Cardiac fibroblast (primary cell): ENCODE measurements at regions not wholly inside any gene's neighbourhood (a gene's known extent, or its start where the extent isn't known, plus 50 kb on each side); places are given as distances from the start of the nearest gene placed in this dataset.
"Not testable (repeated sequence)": the region's sequence is repeated elsewhere in the genome, so short reads cannot be mapped to it uniquely, and the experiment has no call there.

Experiments used
- DNase-seq, 2 donors: peaks; one replicate each; pipeline versions ENCODE4 v3.0.0 to v3.0.0-alpha.2; 2010; ENCODE audit warnings: low read depth in 2 of 2
- H3K4me3 ChIP-seq, 2 donors: replicated peaks in 1 of 2; 1 replicate in 1 of 2; 2 replicates in 1 of 2; pipeline ENCODE4 v1.5.1; 2011; ENCODE audit warnings: low read depth in 2 of 2, low read length in 2 of 2, mild to moderate bottlenecking in 2 of 2, moderate library complexity in 1 of 2
- CTCF ChIP-seq: IDR thresholded peaks from one replicate; pipeline ENCODE4 v1.5.1; 2011; ENCODE audit warnings: low read depth, mild to moderate bottlenecking, low read length, inconsistent platforms

- no peak overlapping the region for H3K4me3 ChIP-seq
- no peak for TF ChIP-seq CTCF
- no peak for DNase-seq
Measured at GRCh38 chr17:37859451-37859850, 64.8 kb upstream of the TBC1D3K start.

- H3K4me3 ChIP-seq, DNase-seq: not testable (repeated sequence)
Measured at GRCh38 chr17:37858391-37858790, 65.8 kb upstream of the TBC1D3K start.

DNA sequence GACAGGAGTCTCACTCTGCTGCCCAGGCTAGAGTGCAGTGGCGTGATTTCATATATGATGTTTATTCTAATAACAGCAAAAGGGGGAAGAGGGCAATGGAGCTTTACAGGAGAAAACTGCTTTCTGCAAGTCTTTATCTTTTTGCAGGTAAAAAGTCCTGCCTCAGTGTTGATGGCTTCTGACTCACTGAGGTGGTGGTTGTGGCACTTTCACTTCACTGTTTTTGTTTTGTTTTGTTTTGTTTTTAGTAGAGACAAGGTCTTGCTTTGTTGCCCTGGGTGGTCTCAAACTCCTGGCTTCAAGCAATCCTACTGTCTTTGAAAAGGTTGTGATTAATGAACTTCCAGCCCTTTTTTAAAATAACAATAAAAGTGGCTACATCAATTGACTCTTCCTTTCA is 68.0 kb upstream of the TBC1D3K start:
- TF ChIP-seq CTCF, result no peak
- H3K4me3 ChIP-seq, result no peak overlapping the region
- no peak for DNase-seq

DNA sequence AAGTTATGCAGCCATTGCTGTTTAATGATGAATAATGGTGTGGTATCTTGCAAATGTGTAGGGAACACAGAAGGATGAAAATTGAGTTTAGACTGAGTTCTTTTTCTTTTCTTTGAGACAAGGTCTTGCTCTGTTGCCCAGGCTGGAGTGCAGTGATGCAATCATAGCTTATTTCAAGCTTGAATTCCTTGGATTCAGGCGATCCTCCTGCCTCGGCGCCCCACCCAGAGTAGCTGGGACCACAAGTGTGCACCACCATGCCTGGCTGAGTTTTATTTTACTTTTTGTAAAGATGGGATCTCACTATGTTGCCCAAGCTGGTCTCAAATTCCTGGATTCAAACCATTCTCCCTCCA is 74.6 kb upstream of the TBC1D3K start:
- no peak for TF ChIP-seq CTCF
- H3K4me3 ChIP-seq, result no peak overlapping the region

DNA sequence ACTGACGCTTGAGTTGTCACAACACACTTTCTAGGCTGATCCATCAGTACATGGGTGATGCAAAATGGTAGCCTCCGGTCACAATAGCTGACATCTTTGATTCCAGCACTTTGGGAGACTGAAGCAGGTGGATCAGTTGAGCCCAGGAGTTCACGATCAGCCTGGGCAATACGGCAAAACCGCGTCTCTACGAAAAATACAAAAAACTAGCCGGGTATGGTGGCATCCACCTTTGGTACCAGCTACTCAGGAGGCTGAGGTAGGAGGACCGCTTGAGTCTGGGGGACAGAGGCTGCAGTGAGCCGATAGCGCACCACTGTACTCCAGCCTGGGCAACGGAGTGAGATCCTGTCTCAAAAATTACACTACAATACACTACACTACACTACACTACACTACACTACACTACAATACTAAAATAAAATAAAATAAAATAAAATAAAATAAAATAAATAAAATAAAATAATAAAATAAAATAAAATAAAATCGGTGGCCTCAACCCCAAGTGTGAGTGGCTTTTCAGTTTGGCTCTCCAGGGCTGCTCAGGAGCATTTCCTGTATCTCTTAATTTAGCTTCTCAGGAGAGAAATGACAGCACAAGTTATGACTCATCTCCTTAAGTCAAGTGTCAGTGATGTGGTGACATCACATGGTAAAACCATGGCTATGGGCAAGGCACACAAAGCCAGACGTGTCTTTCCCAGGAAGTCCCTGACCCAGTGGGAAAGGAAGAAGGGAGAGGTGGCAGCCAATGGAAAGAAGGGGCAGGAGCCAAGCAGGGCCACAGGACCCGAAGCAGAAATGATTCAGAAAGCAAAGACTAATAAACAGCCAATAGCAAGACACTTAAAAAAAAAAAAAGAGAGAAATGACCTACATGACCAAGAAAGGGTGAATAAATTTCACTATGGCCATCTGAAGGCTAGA is 75.3 kb upstream of the TBC1D3K start:
- no peak overlapping the region for H3K4me3 ChIP-seq
- TF ChIP-seq CTCF, result no peak
- peak; percentile 39 to 69 for DNase-seq

More for the DNA sequence above, 74.6 kb upstream of the TBC1D3K start:
- no peak for DNase-seq

DNA sequence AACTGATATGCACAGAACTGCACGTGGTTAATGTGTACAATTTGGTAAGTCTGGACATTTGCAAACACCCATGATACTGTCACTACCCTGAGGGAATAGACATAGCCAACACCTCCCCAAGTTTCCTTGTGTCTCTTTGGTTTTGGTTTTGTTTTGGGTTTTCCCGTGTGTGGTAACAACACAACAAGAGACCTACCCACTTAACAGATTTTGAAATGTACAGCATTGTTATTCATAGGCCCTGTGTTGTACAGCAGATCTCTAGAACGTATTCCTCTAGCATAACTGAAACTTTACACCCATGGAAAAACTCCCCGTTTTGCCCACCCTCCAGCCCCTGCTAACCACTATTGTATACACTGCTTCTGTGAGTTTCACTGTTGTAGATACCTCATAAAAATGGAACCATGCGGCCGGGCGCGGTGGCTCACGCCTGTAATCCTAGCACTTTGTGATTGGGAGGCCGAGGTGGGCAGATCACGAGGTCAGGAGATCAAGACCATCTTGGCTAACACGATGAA is 76.3 kb upstream of the TBC1D3K start:
- TF ChIP-seq CTCF, result no peak
- H3K4me3 ChIP-seq, result no peak overlapping the region
- no peak for DNase-seq

DNA sequence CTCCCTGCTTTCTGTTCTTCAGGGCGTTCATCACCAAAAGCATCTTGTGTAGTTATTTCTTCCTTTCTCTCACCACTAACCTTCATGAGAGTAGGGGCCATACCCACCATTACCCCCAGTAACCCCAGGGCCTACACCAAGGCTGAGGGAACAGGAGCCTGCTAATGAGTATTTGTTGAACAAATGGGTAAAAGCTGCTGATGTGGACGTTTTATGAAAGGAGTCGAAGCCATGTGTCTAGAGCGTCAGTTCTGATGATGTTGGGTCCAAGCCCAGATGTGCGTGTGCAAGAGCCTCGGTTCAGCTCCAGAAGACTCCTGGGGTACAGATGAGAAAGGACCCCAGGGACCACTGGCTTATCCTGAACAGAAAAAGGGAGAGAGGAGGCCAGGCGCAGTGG is 77.1 kb upstream of the TBC1D3K start:
- no peak for DNase-seq
- no peak for TF ChIP-seq CTCF
- H3K4me3 ChIP-seq, result no peak overlapping the region
